CD14-positive monocyte (primary cell): ENCODE measurements at regions not wholly inside any gene's neighbourhood (a gene's known extent, or its start where the extent isn't known, plus 50 kb on each side); places are given as distances from the start of the nearest gene placed in this dataset.

Experiments used
- DNase-seq, 3 donors: peaks; one replicate each; pipeline ENCODE4 v3.0.0-alpha.2; 2011 to 2022
- H2AFZ ChIP-seq: 2 replicates; pipeline ENCODE4 v1.6.0; 2012; ENCODE audit warnings: mild to moderate bottlenecking, low read depth, low read length, inconsistent platforms; ENCODE audit not compliant: insufficient read depth, poor library complexity, severe bottlenecking
- H3K27ac ChIP-seq, 2 donors: 1 replicate in 1 of 2; 2 replicates in 1 of 2; pipeline ENCODE4 v1.5.1; 2012 to 2013; ENCODE audit warnings: low read length in 2 of 2, control low read depth in 1 of 2, inconsistent platforms in 1 of 2, low read depth in 1 of 2, mild to moderate bottlenecking in 1 of 2
- H3K27me3 ChIP-seq, 2 donors: one replicate each; pipeline versions ENCODE4 v1.6.0 to v1.6.1; 2011 to 2013; ENCODE audit warnings: low read length in 2 of 2; ENCODE audit not compliant: control insufficient read depth in 2 of 2, insufficient read depth in 2 of 2
- H3K36me3 ChIP-seq, 2 donors: replicated peaks in 1 of 2; 1 replicate in 1 of 2; 2 replicates in 1 of 2; pipeline versions ENCODE4 v1.5.1 to v1.6.1; 2012 to 2013; ENCODE audit warnings: low read length in 2 of 2, control low read depth in 1 of 2, inconsistent platforms in 1 of 2, mild to moderate bottlenecking in 1 of 2; ENCODE audit not compliant: insufficient read depth in 2 of 2, control insufficient read depth in 1 of 2
- H3K4me1 ChIP-seq, 2 donors: 1 replicate in 1 of 2; 2 replicates in 1 of 2; pipeline versions ENCODE4 v1.5.1 to v1.6.1; 2012 to 2013; ENCODE audit warnings: low read length in 2 of 2, control low read depth in 1 of 2, inconsistent platforms in 1 of 2, mild to moderate bottlenecking in 1 of 2, moderate library complexity in 1 of 2; ENCODE audit not compliant: insufficient read depth in 2 of 2, control insufficient read depth in 1 of 2
- H3K4me2 ChIP-seq: replicated peaks from 2 replicates; pipeline ENCODE3; 2012; ENCODE audit warnings: low read length, moderate library complexity, mild to moderate bottlenecking; ENCODE audit not compliant: poor library complexity, severe bottlenecking; ENCODE audit errors: extremely low read depth
- H3K4me3 ChIP-seq, 3 experiments: fragments of 200-600 bp in 1 of 3; sonication (generic) in 1 of 3; replicated peaks in 1 of 3; 1 replicate in 2 of 3; 2 replicates in 1 of 3; pipeline ENCODE4 v1.5.1; 2011 to 2013; ENCODE audit warnings: low read length in 3 of 3, mild to moderate bottlenecking in 3 of 3, control low read depth in 2 of 3, low read depth in 2 of 3, inconsistent platforms in 1 of 3, moderate library complexity in 1 of 3
- H3K79me2 ChIP-seq: 2 replicates; pipeline ENCODE4 v1.6.0; 2012; ENCODE audit warnings: mild to moderate bottlenecking, control low read depth, inconsistent platforms, low read length, moderate library complexity; ENCODE audit not compliant: insufficient read depth
- H3K9ac ChIP-seq: 2 replicates; pipeline ENCODE4 v1.6.0; 2017; ENCODE audit warnings: low read length, mild to moderate bottlenecking; ENCODE audit not compliant: insufficient read depth, poor library complexity, severe bottlenecking
- H3K9me3 ChIP-seq, 2 donors: replicated peaks in 1 of 2; 1 replicate in 1 of 2; 2 replicates in 1 of 2; pipeline versions ENCODE4 v1.5.1 to v1.6.1; 2012 to 2013; ENCODE audit warnings: low read length in 2 of 2, control low read depth in 1 of 2; ENCODE audit not compliant: control insufficient read depth in 1 of 2, insufficient read depth in 1 of 2
- H4K20me1 ChIP-seq: 2 replicates; pipeline ENCODE4 v1.6.0; 2012; ENCODE audit warnings: mild to moderate bottlenecking, low read length, control low read depth, moderate library complexity; ENCODE audit not compliant: insufficient read depth
- H3K27ac Mint-ChIP-seq, 7 donors: one replicate each; pipeline ENCODE4 v1.8.0; 2020; ENCODE audit warnings: mild to moderate bottlenecking in 7 of 7, mixed read lengths in 7 of 7, moderate library complexity in 6 of 7, inconsistent platforms in 2 of 7
- H3K27me3 Mint-ChIP-seq, 3 donors: one replicate each; pipeline ENCODE4 v1.8.0; 2021 to 2022; ENCODE audit warnings: low read depth in 3 of 3, mild to moderate bottlenecking in 3 of 3, mixed read lengths in 3 of 3, moderate library complexity in 3 of 3, inconsistent platforms in 1 of 3
- H3K36me3 Mint-ChIP-seq, 2 donors: one replicate each; pipeline ENCODE4 v1.8.0; 2020; ENCODE audit warnings: mixed read lengths in 2 of 2, inconsistent platforms in 1 of 2, mild to moderate bottlenecking in 1 of 2
- H3K4me1 Mint-ChIP-seq: one replicate; pipeline ENCODE4 v1.8.0; 2020; ENCODE audit warnings: mild to moderate bottlenecking, mixed read lengths
- H3K4me3 Mint-ChIP-seq, 2 donors: one replicate each; pipeline ENCODE4 v1.8.0; 2020; ENCODE audit warnings: mild to moderate bottlenecking in 2 of 2, mixed read lengths in 2 of 2, moderate library complexity in 1 of 2
- H3K9me3 Mint-ChIP-seq, 7 donors: one replicate each; pipeline ENCODE4 v1.8.0; 2020 to 2022; ENCODE audit warnings: mixed read lengths in 7 of 7, mild to moderate bottlenecking in 6 of 7, moderate library complexity in 6 of 7, inconsistent platforms in 2 of 7
- WGBS: methylation state at CpG from one replicate; pipeline ENCODE4 v1.1.5; 2013; ENCODE audit warnings: missing lambda C conversion rate; ENCODE audit not compliant: insufficient coverage; 5-methylcytosine and 5-hydroxymethylcytosine counted together
- intact Hi-C, 2 donors: fragments of 100-400 bp; cut with micrococcal nuclease; formaldehyde crosslinking; loops; one replicate each; pipeline versions ENCODE4 v1.15.0 to v1.15.1; 2023
- TF ChIP-seq, protein P1 (sequence below): fragments of 200-600 bp; IDR thresholded peaks from one replicate; pipeline ENCODE4 v1.8.0; 2022; ENCODE audit warnings: antibody characterized with exemption, mild to moderate bottlenecking

DNA sequence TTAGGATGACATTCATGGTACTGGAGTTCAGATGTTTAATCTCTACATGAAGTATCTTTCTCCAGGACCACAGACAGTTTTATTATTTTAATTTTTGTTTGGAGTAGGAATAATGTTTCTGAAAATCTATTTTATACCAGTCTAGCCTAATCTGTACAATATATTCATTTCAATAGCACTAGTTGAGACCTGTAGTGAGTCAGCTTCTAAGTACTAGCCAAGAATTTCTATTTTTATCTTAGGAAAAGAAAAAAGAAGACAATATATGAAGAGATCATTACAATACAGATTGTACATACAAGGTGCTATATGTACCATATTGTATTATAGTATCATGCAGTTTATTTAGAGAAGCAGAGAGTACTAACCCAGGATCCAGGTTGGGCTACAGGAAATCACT is 826.9 kb upstream of the PIK3C3 start:
- Mint-ChIP-seq H3K4me3 (no peak overlapping the region), H3K27ac (no peak overlapping the region), H3K27me3 (no peaks in the 10 kb centered on the region), H3K9me3 (peaks cover 0 to 3% (median 0%) of the 10 kb centered on the region in 7 donors), H3K4me1 (no peaks in the 10 kb centered on the region), H3K36me3 (no peaks in the 10 kb centered on the region)
- Histone ChIP-seq H3K4me3 (no peak overlapping the region), H2AFZ (no peak overlapping the region), H3K79me2 (no peaks in the 10 kb centered on the region), H4K20me1 (no peaks in the 10 kb centered on the region), H3K9ac (no peak overlapping the region), H3K27ac (no peak overlapping the region), H3K36me3 (no peaks in the 10 kb centered on the region), H3K27me3 (no peaks in the 10 kb centered on the region), H3K4me1 (no peaks in the 10 kb centered on the region), H3K9me3 (no peaks in the 10 kb centered on the region), H3K4me2 (no peak overlapping the region)
- TF ChIP-seq, protein P1, sequence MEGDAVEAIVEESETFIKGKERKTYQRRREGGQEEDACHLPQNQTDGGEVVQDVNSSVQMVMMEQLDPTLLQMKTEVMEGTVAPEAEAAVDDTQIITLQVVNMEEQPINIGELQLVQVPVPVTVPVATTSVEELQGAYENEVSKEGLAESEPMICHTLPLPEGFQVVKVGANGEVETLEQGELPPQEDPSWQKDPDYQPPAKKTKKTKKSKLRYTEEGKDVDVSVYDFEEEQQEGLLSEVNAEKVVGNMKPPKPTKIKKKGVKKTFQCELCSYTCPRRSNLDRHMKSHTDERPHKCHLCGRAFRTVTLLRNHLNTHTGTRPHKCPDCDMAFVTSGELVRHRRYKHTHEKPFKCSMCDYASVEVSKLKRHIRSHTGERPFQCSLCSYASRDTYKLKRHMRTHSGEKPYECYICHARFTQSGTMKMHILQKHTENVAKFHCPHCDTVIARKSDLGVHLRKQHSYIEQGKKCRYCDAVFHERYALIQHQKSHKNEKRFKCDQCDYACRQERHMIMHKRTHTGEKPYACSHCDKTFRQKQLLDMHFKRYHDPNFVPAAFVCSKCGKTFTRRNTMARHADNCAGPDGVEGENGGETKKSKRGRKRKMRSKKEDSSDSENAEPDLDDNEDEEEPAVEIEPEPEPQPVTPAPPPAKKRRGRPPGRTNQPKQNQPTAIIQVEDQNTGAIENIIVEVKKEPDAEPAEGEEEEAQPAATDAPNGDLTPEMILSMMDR = no peak
- DNase-seq = no peak
- intact Hi-C loops = no loop called here

- no peak for DNase-seq
- Mint-ChIP-seq H3K4me1 (no peaks in the 10 kb centered on the region), H3K27ac (no peak overlapping the region), H3K36me3 (no peaks in the 10 kb centered on the region), H3K4me3 (no peak overlapping the region), H3K27me3 (no peaks in the 10 kb centered on the region), H3K9me3 (peaks cover 0 to 3% (median 0%) of the 10 kb centered on the region in 7 donors)
- no peaks in the 10 kb centered on the region for H3K4me1 ChIP-seq
- whole genome bisulfite sequencing = no CpG with 5 or more reads among the region's 2 CpGs
- no peak overlapping the region for H3K4me2 ChIP-seq
- no peak overlapping the region for H3K27ac ChIP-seq
- no peaks in the 10 kb centered on the region for H3K9me3 ChIP-seq
- TF ChIP-seq, protein P1 = no peak
- no peaks in the 10 kb centered on the region for H3K27me3 ChIP-seq
- no peak overlapping the region for H3K9ac ChIP-seq
- H3K36me3 ChIP-seq = no peaks in the 10 kb centered on the region
- H3K4me3 ChIP-seq = no peak overlapping the region
- H3K79me2 ChIP-seq = no peaks in the 10 kb centered on the region
- intact Hi-C loops = no loop called here
- H4K20me1 ChIP-seq = no peaks in the 10 kb centered on the region
- H2AFZ ChIP-seq = no peak overlapping the region
Observed at GRCh38 chr18:41126541-41127235, 828.3 kb upstream of the PIK3C3 start.
